CD14-positive monocyte (primary cell): ENCODE measurements at regions not wholly inside any gene's neighbourhood (a gene's known extent, or its start where the extent isn't known, plus 50 kb on each side); places are given as distances from the start of the nearest gene placed in this dataset.

ENCODE experiments used
- DNase-seq, 3 donors: peaks; one replicate each; pipeline ENCODE4 v3.0.0-alpha.2; 2011 to 2022
- H2AFZ ChIP-seq: 2 replicates; pipeline ENCODE4 v1.6.0; 2012; ENCODE audit warnings: mild to moderate bottlenecking, low read depth, low read length, inconsistent platforms; ENCODE audit not compliant: insufficient read depth, poor library complexity, severe bottlenecking
- H3K27ac ChIP-seq, 2 donors: 1 replicate in 1 of 2; 2 replicates in 1 of 2; pipeline ENCODE4 v1.5.1; 2012 to 2013; ENCODE audit warnings: low read length in 2 of 2, control low read depth in 1 of 2, inconsistent platforms in 1 of 2, low read depth in 1 of 2, mild to moderate bottlenecking in 1 of 2
- H3K27me3 ChIP-seq, 2 donors: one replicate each; pipeline versions ENCODE4 v1.6.0 to v1.6.1; 2011 to 2013; ENCODE audit warnings: low read length in 2 of 2; ENCODE audit not compliant: control insufficient read depth in 2 of 2, insufficient read depth in 2 of 2
- H3K36me3 ChIP-seq, 2 donors: replicated peaks in 1 of 2; 1 replicate in 1 of 2; 2 replicates in 1 of 2; pipeline versions ENCODE4 v1.5.1 to v1.6.1; 2012 to 2013; ENCODE audit warnings: low read length in 2 of 2, control low read depth in 1 of 2, inconsistent platforms in 1 of 2, mild to moderate bottlenecking in 1 of 2; ENCODE audit not compliant: insufficient read depth in 2 of 2, control insufficient read depth in 1 of 2
- H3K4me1 ChIP-seq, 2 donors: 1 replicate in 1 of 2; 2 replicates in 1 of 2; pipeline versions ENCODE4 v1.5.1 to v1.6.1; 2012 to 2013; ENCODE audit warnings: low read length in 2 of 2, control low read depth in 1 of 2, inconsistent platforms in 1 of 2, mild to moderate bottlenecking in 1 of 2, moderate library complexity in 1 of 2; ENCODE audit not compliant: insufficient read depth in 2 of 2, control insufficient read depth in 1 of 2
- H3K4me2 ChIP-seq: replicated peaks from 2 replicates; pipeline ENCODE3; 2012; ENCODE audit warnings: low read length, moderate library complexity, mild to moderate bottlenecking; ENCODE audit not compliant: poor library complexity, severe bottlenecking; ENCODE audit errors: extremely low read depth
- H3K4me3 ChIP-seq, 3 experiments: fragments of 200-600 bp in 1 of 3; sonication (generic) in 1 of 3; replicated peaks in 1 of 3; 1 replicate in 2 of 3; 2 replicates in 1 of 3; pipeline ENCODE4 v1.5.1; 2011 to 2013; ENCODE audit warnings: low read length in 3 of 3, mild to moderate bottlenecking in 3 of 3, control low read depth in 2 of 3, low read depth in 2 of 3, inconsistent platforms in 1 of 3, moderate library complexity in 1 of 3
- H3K79me2 ChIP-seq: 2 replicates; pipeline ENCODE4 v1.6.0; 2012; ENCODE audit warnings: mild to moderate bottlenecking, control low read depth, inconsistent platforms, low read length, moderate library complexity; ENCODE audit not compliant: insufficient read depth
- H3K9ac ChIP-seq: 2 replicates; pipeline ENCODE4 v1.6.0; 2017; ENCODE audit warnings: low read length, mild to moderate bottlenecking; ENCODE audit not compliant: insufficient read depth, poor library complexity, severe bottlenecking
- H3K9me3 ChIP-seq, 2 donors: replicated peaks in 1 of 2; 1 replicate in 1 of 2; 2 replicates in 1 of 2; pipeline versions ENCODE4 v1.5.1 to v1.6.1; 2012 to 2013; ENCODE audit warnings: low read length in 2 of 2, control low read depth in 1 of 2; ENCODE audit not compliant: control insufficient read depth in 1 of 2, insufficient read depth in 1 of 2
- H4K20me1 ChIP-seq: 2 replicates; pipeline ENCODE4 v1.6.0; 2012; ENCODE audit warnings: mild to moderate bottlenecking, low read length, control low read depth, moderate library complexity; ENCODE audit not compliant: insufficient read depth
- H3K27ac Mint-ChIP-seq, 7 donors: one replicate each; pipeline ENCODE4 v1.8.0; 2020; ENCODE audit warnings: mild to moderate bottlenecking in 7 of 7, mixed read lengths in 7 of 7, moderate library complexity in 6 of 7, inconsistent platforms in 2 of 7
- H3K27me3 Mint-ChIP-seq, 3 donors: one replicate each; pipeline ENCODE4 v1.8.0; 2021 to 2022; ENCODE audit warnings: low read depth in 3 of 3, mild to moderate bottlenecking in 3 of 3, mixed read lengths in 3 of 3, moderate library complexity in 3 of 3, inconsistent platforms in 1 of 3
- H3K36me3 Mint-ChIP-seq, 2 donors: one replicate each; pipeline ENCODE4 v1.8.0; 2020; ENCODE audit warnings: mixed read lengths in 2 of 2, inconsistent platforms in 1 of 2, mild to moderate bottlenecking in 1 of 2
- H3K4me1 Mint-ChIP-seq: one replicate; pipeline ENCODE4 v1.8.0; 2020; ENCODE audit warnings: mild to moderate bottlenecking, mixed read lengths
- H3K4me3 Mint-ChIP-seq, 2 donors: one replicate each; pipeline ENCODE4 v1.8.0; 2020; ENCODE audit warnings: mild to moderate bottlenecking in 2 of 2, mixed read lengths in 2 of 2, moderate library complexity in 1 of 2
- H3K9me3 Mint-ChIP-seq, 7 donors: one replicate each; pipeline ENCODE4 v1.8.0; 2020 to 2022; ENCODE audit warnings: mixed read lengths in 7 of 7, mild to moderate bottlenecking in 6 of 7, moderate library complexity in 6 of 7, inconsistent platforms in 2 of 7
- WGBS: methylation state at CpG from one replicate; pipeline ENCODE4 v1.1.5; 2013; ENCODE audit warnings: missing lambda C conversion rate; ENCODE audit not compliant: insufficient coverage; 5-methylcytosine and 5-hydroxymethylcytosine counted together
- intact Hi-C, 2 donors: fragments of 100-400 bp; cut with micrococcal nuclease; formaldehyde crosslinking; loops; one replicate each; pipeline versions ENCODE4 v1.15.0 to v1.15.1; 2023
- TF ChIP-seq, protein P1 (sequence below): fragments of 200-600 bp; IDR thresholded peaks from one replicate; pipeline ENCODE4 v1.8.0; 2022; ENCODE audit warnings: antibody characterized with exemption, mild to moderate bottlenecking

DNA sequence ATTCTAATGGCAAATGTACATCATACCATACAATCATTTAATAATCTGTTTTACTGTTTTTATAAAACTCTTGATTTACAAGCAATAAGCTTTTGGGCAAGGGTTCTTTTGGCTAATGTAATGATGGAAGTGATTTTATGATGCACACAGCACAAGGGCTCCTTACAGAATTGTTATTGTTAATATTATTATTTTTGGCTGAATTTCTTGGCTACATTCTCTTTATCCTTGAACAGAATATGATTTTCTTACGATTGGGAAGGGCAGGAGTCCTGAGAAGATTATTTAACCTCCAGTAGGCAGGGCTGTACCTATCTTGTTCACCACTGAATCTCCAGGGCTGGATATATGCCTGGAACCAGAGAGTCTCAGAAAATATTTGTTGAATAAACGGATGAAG is 70.4 kb upstream of the ARHGAP20 start:
- no peak overlapping the region for H3K27ac ChIP-seq
- WGBS = no CpG with 5 or more reads among the region's 2 CpGs
- no peak overlapping the region for H3K4me3 Mint-ChIP-seq
- no peaks in the 10 kb centered on the region for H3K79me2 ChIP-seq
- peaks cover 0 to 5% of the 10 kb centered on the region in 2 donors for H3K9me3 ChIP-seq
- H3K4me1 ChIP-seq = peaks cover 8 to 13% of the 10 kb centered on the region in 2 donors
- TF ChIP-seq, protein P1, sequence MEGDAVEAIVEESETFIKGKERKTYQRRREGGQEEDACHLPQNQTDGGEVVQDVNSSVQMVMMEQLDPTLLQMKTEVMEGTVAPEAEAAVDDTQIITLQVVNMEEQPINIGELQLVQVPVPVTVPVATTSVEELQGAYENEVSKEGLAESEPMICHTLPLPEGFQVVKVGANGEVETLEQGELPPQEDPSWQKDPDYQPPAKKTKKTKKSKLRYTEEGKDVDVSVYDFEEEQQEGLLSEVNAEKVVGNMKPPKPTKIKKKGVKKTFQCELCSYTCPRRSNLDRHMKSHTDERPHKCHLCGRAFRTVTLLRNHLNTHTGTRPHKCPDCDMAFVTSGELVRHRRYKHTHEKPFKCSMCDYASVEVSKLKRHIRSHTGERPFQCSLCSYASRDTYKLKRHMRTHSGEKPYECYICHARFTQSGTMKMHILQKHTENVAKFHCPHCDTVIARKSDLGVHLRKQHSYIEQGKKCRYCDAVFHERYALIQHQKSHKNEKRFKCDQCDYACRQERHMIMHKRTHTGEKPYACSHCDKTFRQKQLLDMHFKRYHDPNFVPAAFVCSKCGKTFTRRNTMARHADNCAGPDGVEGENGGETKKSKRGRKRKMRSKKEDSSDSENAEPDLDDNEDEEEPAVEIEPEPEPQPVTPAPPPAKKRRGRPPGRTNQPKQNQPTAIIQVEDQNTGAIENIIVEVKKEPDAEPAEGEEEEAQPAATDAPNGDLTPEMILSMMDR = no peak
- no peak overlapping the region for H3K4me3 ChIP-seq
- no peak overlapping the region for H3K4me2 ChIP-seq
- no peaks in the 10 kb centered on the region for H3K36me3 ChIP-seq
- H3K36me3 Mint-ChIP-seq = no peaks in the 10 kb centered on the region
- H2AFZ ChIP-seq = no peak overlapping the region
- H3K27me3 ChIP-seq = no peaks in the 10 kb centered on the region
- H4K20me1 ChIP-seq = no peaks in the 10 kb centered on the region
- no peak overlapping the region for H3K9ac ChIP-seq
- H3K27ac Mint-ChIP-seq = no peak overlapping the region
- H3K4me1 Mint-ChIP-seq = peaks cover 12% of the 10 kb centered on the region
- H3K9me3 Mint-ChIP-seq = peaks cover 0 to 9% (median 3%) of the 10 kb centered on the region in 7 donors
- DNase-seq = no peak
- H3K27me3 Mint-ChIP-seq = no peaks in the 10 kb centered on the region
- intact Hi-C loops = no loop called here

DNA sequence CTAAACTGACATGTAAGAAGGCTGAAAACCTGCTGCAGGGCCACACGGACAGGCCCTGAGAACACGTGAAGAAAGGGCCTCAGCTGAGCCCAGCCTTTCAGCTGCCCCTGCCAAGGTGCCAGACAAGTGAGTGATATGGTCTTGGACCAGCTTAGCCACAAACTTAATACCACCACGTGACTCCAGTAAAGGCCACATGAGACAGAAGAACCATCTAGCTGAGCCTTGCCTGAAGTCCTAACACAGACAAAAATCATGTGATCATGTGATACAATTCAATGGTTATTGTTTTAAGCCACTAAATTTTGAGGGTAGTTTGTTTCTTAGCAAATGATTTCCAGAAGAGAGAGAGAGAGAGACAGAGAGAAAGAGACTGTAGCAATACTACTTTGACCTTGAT is 66.9 kb upstream of the ARHGAP20 start:
- TF ChIP-seq, protein P1 = no peak
- H3K36me3 ChIP-seq = no peaks in the 10 kb centered on the region
- no peaks in the 10 kb centered on the region for H3K27me3 Mint-ChIP-seq
- H3K27ac Mint-ChIP-seq = peak overlapping the region in 1 of 7 donors; percentile 86
- H3K4me1 Mint-ChIP-seq = peaks cover 20% of the 10 kb centered on the region
- H2AFZ ChIP-seq = no peak overlapping the region
- H3K9ac ChIP-seq = no peak overlapping the region
- DNase-seq = no peak
- H3K27me3 ChIP-seq = no peaks in the 10 kb centered on the region
- peak overlapping the region in 1 of 2 donors; percentile 12 for H3K4me3 Mint-ChIP-seq
- H3K79me2 ChIP-seq = no peaks in the 10 kb centered on the region
- H3K36me3 Mint-ChIP-seq = no peaks in the 10 kb centered on the region
- H3K9me3 Mint-ChIP-seq = peaks cover 0 to 9% (median 0%) of the 10 kb centered on the region in 7 donors
- H3K4me1 ChIP-seq = peaks cover 19 to 31% of the 10 kb centered on the region in 2 donors
- no peaks in the 10 kb centered on the region for H4K20me1 ChIP-seq
- no peak overlapping the region for H3K4me2 ChIP-seq
- H3K9me3 ChIP-seq = peaks cover 0 to 5% of the 10 kb centered on the region in 2 donors
- H3K4me3 ChIP-seq = no peak overlapping the region
- intact Hi-C loops = no loop called here
- H3K27ac ChIP-seq = peak overlapping the region in 1 of 2 donors; percentile 69
- 90% methylated on average over 2 of the region's 3 CpGs for WGBS
